IMR-90 (cell line): ENCODE measurements at regions not wholly inside any gene's neighbourhood (a gene's known extent, or its start where the extent isn't known, plus 50 kb on each side); places are given as distances from the start of the nearest gene placed in this dataset.
A peak's percentile ranks its signal among the peaks of the same experiment; 100 is the strongest.

ENCODE experiments used
- ATAC-seq: fragments of 200-7000 bp; cut with Tn5 transposase; 2 replicates; pipeline ENCODE4 v1.9.1; 2020; ENCODE audit warnings: low read depth, mild to moderate bottlenecking, moderate library complexity
- BruUV-seq: library from RNA; stranded (reverse); fragments of 400-500 nt; replicated peaks from 2 replicates; lab custom pipeline; 2021; lab: Mats Ljungman, UMichigan
- CTCF ChIA-PET: fragments of 300-600 bp; formaldehyde crosslinking; extraction: SDS; loops from one replicate; lab custom pipeline; 2021; ENCODE audit warnings: antibody characterized with exemption; lab: Yijun Ruan, JAX
- POLR2A ChIA-PET: fragments of 300-600 bp; sonication (Branson Sonifier 250); formaldehyde crosslinking; loops from one replicate; lab custom pipeline; 2022; ENCODE audit warnings: antibody characterized with exemption; ENCODE audit not compliant: unreplicated experiment; lab: Charles Lee
- DNase-seq: peaks from one replicate; pipeline ENCODE4 v3.0.0; 2013
- H2AFZ ChIP-seq: replicated peaks from 2 replicates; pipeline ENCODE3; 2013; ENCODE audit warnings: low read length, mild to moderate bottlenecking; ENCODE audit not compliant: poor library complexity
- H2AK5ac ChIP-seq: 2 replicates; pipeline ENCODE4 v1.6.1; 2013; ENCODE audit warnings: low read depth, low read length, inconsistent platforms
- H2AK9ac ChIP-seq: replicated peaks from 2 replicates; pipeline ENCODE3; 2013; ENCODE audit warnings: mild to moderate bottlenecking, low read depth, low read length, moderate library complexity; ENCODE audit not compliant: poor library complexity
- H2BK120ac ChIP-seq: 2 replicates; pipeline ENCODE4 v1.6.1; 2013; ENCODE audit warnings: low read depth, low read length, inconsistent platforms
- H2BK15ac ChIP-seq: 3 replicates; pipeline ENCODE4 v1.6.1; 2013; ENCODE audit warnings: low read depth, low read length, inconsistent platforms
- H2BK20ac ChIP-seq: 2 replicates; pipeline ENCODE4 v1.6.1; 2013; ENCODE audit warnings: low read depth, mild to moderate bottlenecking, inconsistent platforms, low read length, moderate library complexity
- H2BK5ac ChIP-seq: 2 replicates; pipeline ENCODE4 v1.6.1; 2013; ENCODE audit warnings: mild to moderate bottlenecking, low read depth, low read length, inconsistent platforms; ENCODE audit not compliant: poor library complexity, severe bottlenecking
- H3K14ac ChIP-seq: replicated peaks from 2 replicates; pipeline ENCODE4 v1.6.1; 2013; ENCODE audit warnings: low read depth, low read length, inconsistent platforms
- H3K18ac ChIP-seq: 2 replicates; pipeline ENCODE4 v1.6.1; 2013; ENCODE audit warnings: low read depth, low read length, control low read depth
- H3K23ac ChIP-seq: 2 replicates; pipeline ENCODE4 v1.6.1; 2013; ENCODE audit warnings: low read depth, low read length, inconsistent platforms
- H3K27ac ChIP-seq: 2 replicates; pipeline ENCODE4 v1.5.1; 2013; ENCODE audit warnings: mild to moderate bottlenecking, control low read depth, low read length; ENCODE audit not compliant: insufficient read depth
- H3K27me3 ChIP-seq: 2 replicates; pipeline ENCODE4 v1.6.1; 2013; ENCODE audit warnings: low read length; ENCODE audit not compliant: control insufficient read depth, insufficient read depth
- H3K36me3 ChIP-seq: 2 replicates; pipeline ENCODE4 v1.6.1; 2013; ENCODE audit warnings: low read length, mixed read lengths; ENCODE audit not compliant: control insufficient read depth, insufficient read depth
- H3K4ac ChIP-seq: 2 replicates; pipeline ENCODE4 v1.6.1; 2013; ENCODE audit warnings: low read depth, low read length, inconsistent platforms
- H3K4me1 ChIP-seq: 2 replicates; pipeline ENCODE4 v1.6.1; 2013; ENCODE audit warnings: low read length, mixed read lengths; ENCODE audit not compliant: control insufficient read depth, insufficient read depth
- H3K4me2 ChIP-seq: 2 replicates; pipeline ENCODE4 v1.6.1; 2013; ENCODE audit warnings: low read depth, mild to moderate bottlenecking, control low read depth, low read length, moderate library complexity
- H3K4me3 ChIP-seq: 2 replicates; pipeline ENCODE4 v1.5.1; 2013; ENCODE audit warnings: low read depth, mild to moderate bottlenecking, control low read depth, low read length, moderate library complexity; ENCODE audit not compliant: insufficient read depth
- H3K56ac ChIP-seq: 2 replicates; pipeline ENCODE4 v1.6.1; 2013; ENCODE audit warnings: low read length, inconsistent platforms; ENCODE audit not compliant: insufficient read depth; ENCODE audit errors: extremely low read depth
- H3K79me1 ChIP-seq, 2 experiments: 2 replicates each; pipeline ENCODE4 v1.6.1; 2013; ENCODE audit warnings: low read length in 2 of 2, inconsistent platforms in 1 of 2, low read depth in 1 of 2
- H3K9ac ChIP-seq: 2 replicates; pipeline ENCODE4 v1.6.1; 2013; ENCODE audit warnings: low read depth, low read length, control low read depth
- H3K9me1 ChIP-seq: 2 replicates; pipeline ENCODE4 v1.6.1; 2013; ENCODE audit warnings: low read length, inconsistent platforms; ENCODE audit not compliant: insufficient read depth
- H3K9me3 ChIP-seq: 2 replicates; pipeline ENCODE4 v1.6.1; 2013; ENCODE audit warnings: low read length; ENCODE audit not compliant: control insufficient read depth, insufficient read depth
- H4K20me1 ChIP-seq: 2 replicates; pipeline ENCODE4 v1.6.1; 2013; ENCODE audit warnings: low read length, inconsistent platforms; ENCODE audit not compliant: insufficient read depth
- H4K5ac ChIP-seq: 2 replicates; pipeline ENCODE4 v1.6.1; 2013; ENCODE audit warnings: mild to moderate bottlenecking, low read depth, low read length, control low read depth
- H4K8ac ChIP-seq, 2 experiments: 2 replicates each; pipeline ENCODE4 v1.6.1; 2013; ENCODE audit warnings: low read depth in 2 of 2, low read length in 2 of 2, control low read depth in 1 of 2, inconsistent platforms in 1 of 2
- H4K91ac ChIP-seq: 2 replicates; pipeline ENCODE4 v1.6.1; 2013; ENCODE audit warnings: low read depth, low read length, inconsistent platforms; ENCODE audit not compliant: insufficient read depth
- CEBPB ChIP-seq: IDR thresholded peaks from 2 replicates; pipeline ENCODE4 v1.6.1; 2012; ENCODE audit warnings: low read depth, low read length, improper control_type of control experiment
- RCOR1 ChIP-seq: IDR thresholded peaks from 2 replicates; pipeline ENCODE4 v1.6.1; 2012; ENCODE audit warnings: mild to moderate bottlenecking, low read length, improper control_type of control experiment; ENCODE audit not compliant: insufficient replicate concordance
- WGBS, 2 experiments: methylation state at CpG; one replicate each; pipeline versions ENCODE4 v1.1.5 to v1.1.7; 2013; ENCODE audit warnings: missing lambda C conversion rate in 2 of 2; ENCODE audit not compliant: insufficient read length in 1 of 2; ENCODE audit errors: extremely low coverage in 2 of 2; 5-methylcytosine and 5-hydroxymethylcytosine counted together
- dilution Hi-C: fragments of 300-500 bp; cut with HindIII; formaldehyde crosslinking; loops from one replicate; pipeline ENCODE4 v1.14.3; 2018; ENCODE audit warnings: low sequenced_read_pairs; ENCODE audit not compliant: unreplicated experiment
- in situ Hi-C: fragments of 300-500 bp; cut with MboI; formaldehyde crosslinking; loops from 3 replicates; pipeline ENCODE4 v1.14.3; 2019; ENCODE audit warnings: low sequenced_read_pairs, inconsistent platforms, mixed read lengths
- intact Hi-C: fragments of 100-400 bp; cut with micrococcal nuclease; formaldehyde crosslinking; loops from 2 replicates; pipeline ENCODE4 v1.10.0; 2022

GRCh38 chr17:12457493-12457892, 208.2 kb upstream of the MYOCD start:
- Histone ChIP-seq H2AK9ac (no peak overlapping the region), H3K56ac (peak overlapping the region; percentile 58; the same call in 1 of the 2 replicates), H3K4ac (peak overlapping the region; percentile 74), H3K4me3 (no peak overlapping the region), H2BK120ac (peak overlapping the region; percentile 92), H3K27ac (peak overlapping the region; percentile 54), H2BK15ac (peak overlapping the region; percentile 94; the same call in 2 of the 3 replicates), H3K4me1 (peaks cover 9% of the 10 kb centered on the region), H3K9me1 (0 out of 2 replicates have a peak, but pooled peaks cover 3% of the 10 kb centered on the region), H4K20me1 (no peaks in the 10 kb centered on the region), H2AFZ (peak overlapping the region; percentile 74), H4K91ac (peak overlapping the region; percentile 87), H3K23ac (peak overlapping the region; percentile 5; the same call in 1 of the 2 replicates), H3K79me1 (no peaks in the 10 kb centered on the region), H2BK5ac (peak overlapping the region; percentile 95), H3K9ac (no peak overlapping the region; the same call in 1 of the 2 replicates), H2BK20ac (peak overlapping the region; percentile 97), H4K5ac (peak overlapping the region; percentile 80; the same call in 1 of the 2 replicates), H3K9me3 (peaks cover 4% of the 10 kb centered on the region), H2AK5ac (peak overlapping the region; percentile 13; the same call in 1 of the 2 replicates), H3K14ac (peak overlapping the region; percentile 86), H3K27me3 (no peaks in the 10 kb centered on the region), H3K18ac (peak overlapping the region; percentile 93; the same call in 1 of the 2 replicates), H4K8ac (peak overlapping the region; percentile 66 to 85; a peak in 3 of 4 replicates), H3K4me2 (no peak overlapping the region), H3K36me3 (no peaks in the 10 kb centered on the region)
- dilution Hi-C loops (no loop called here), in situ Hi-C loops (no loop called here), intact Hi-C loops (no loop called here)
- ATAC-seq (peak; percentile 87), DNase-seq (peak; percentile 62)
- BruUV-seq: no TSS peak
- CTCF ChIA-PET: no interaction called here
- POLR2A ChIA-PET: interaction anchor here (0.6 kb wide), 1 partner anchor 11 kb away, joined by 3 read pairs; no protein-coding TSS in a partner anchor
- WGBS, 2 experiments: no CpG with 5 or more reads among the region's 1 CpG
- TF ChIP-seq CEBPB (peak; percentile 8; the same call in 1 of the 2 replicates), RCOR1 (no peak)
